ENCODE measurements at regions not wholly inside any gene's neighbourhood (a gene's known extent, or its start where the extent isn't known, plus 50 kb on each side); places are given as distances from the start of the nearest gene placed in this dataset.

- DNase-seq = no peak
These were observed 260.1 kb upstream of the HABP2 start for GRCh38 chr10:113292743-113293142.

DNA sequence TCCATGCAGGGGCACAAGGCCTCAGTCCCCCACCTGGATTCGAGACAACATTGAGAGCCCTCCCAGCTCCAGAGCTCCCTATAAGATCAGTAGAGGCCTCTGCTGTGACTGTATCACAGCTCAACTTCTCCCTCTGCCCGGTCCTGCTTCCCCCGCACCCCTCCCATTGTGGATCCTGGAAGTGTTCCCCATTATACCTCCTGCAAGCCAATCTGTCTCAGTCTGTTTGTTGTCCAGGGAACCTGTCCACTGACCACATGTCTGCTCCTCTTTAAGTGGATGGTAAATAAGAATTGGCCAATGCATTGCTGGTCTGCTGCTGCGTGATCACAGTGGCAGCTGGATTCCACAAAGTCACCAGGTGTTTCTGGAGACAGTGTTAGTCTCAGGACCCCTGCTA, 259.7 kb upstream of the HABP2 start:
- DNase-seq = no peak

GRCh38 chr10:113294868-113295267, 258.0 kb upstream of the HABP2 start:
- DNase-seq = no peak

- peak; percentile 81 for DNase-seq
These were observed 255.6 kb upstream of the HABP2 start for GRCh38 chr10:113297226-113297625.

- DNase-seq = no peak
These were observed 254.2 kb upstream of the HABP2 start for GRCh38 chr10:113298616-113299015.

DNA sequence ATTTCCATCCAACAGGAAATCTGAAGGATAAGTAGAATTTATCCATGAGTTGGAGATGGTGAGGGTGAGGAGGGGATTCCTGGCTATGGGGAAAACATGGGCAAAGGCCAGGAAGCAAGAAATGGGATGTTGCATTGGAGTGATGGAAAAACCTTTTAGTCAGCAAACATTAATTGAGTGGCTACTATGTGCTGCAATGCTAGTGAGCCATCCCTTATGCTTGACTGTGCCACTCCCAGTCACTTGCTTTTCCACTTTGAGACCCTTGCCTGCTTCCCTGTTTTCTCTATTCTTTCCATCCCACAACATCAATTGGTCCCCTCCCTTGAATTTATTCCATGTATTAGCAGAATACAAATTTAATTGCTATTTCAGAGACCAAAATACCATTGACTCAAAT, 252.7 kb upstream of the HABP2 start:
- no peak for DNase-seq

- DNase-seq = no peak
These were observed 252.2 kb upstream of the HABP2 start for GRCh38 chr10:113300617-113301016.

GRCh38 chr10:113301342-113301984, 251.4 kb upstream of the HABP2 start:
- DNase-seq = no peak

- no peak for DNase-seq
These were observed 250.8 kb upstream of the HABP2 start for GRCh38 chr10:113302062-113302461.

DNA sequence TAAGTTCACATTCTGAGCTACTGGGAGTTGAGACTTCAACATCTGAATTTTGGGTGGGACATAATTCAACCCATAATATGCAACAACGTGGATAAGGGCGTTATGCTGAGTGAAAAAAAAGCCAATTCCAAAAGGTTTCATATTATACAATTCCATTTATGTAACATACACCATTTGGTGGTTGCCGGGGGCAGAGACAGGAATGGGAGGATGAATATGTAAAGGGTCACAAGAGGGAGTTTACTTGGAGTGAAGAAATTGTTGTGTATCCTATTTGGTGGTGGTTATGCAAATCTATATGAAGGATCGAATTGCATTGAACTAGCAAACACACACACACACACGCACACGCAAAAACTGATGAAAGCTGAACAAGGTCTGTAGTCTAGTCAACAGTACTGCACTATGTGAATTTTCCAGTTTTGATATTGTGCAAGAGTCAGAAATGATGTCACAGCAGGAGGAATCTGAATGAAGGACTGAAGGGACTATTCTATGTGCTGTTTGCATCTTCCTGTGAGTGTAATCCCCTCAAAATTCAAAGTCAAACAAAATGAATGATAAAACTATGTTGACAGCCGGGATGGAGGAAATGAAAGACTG, 249.2 kb upstream of the HABP2 start:
- peak; percentile 73 for DNase-seq

DNA sequence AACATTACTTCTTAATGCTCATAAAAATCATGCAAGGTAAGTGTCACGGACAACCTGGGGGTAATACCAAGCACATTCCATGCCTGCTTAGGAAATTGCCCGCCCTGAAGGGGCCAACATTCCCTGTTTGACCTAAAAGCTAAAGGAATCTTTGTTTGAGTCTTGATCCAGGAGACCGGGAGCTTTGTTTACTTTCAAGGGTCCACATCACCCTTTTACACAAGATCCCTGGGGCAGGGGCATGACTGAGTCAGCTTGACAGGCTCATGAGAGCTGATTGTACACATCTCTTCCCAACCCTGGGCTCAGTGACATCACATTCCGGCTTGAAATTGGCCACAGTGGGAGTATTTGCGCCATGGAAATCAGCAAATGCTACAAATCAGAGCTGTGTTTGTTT, 248.1 kb upstream of the HABP2 start:
- DNase-seq = no peak

- peak; percentile 65 for DNase-seq
These were observed 247.0 kb upstream of the HABP2 start for GRCh38 chr10:113305871-113306270.

DNA sequence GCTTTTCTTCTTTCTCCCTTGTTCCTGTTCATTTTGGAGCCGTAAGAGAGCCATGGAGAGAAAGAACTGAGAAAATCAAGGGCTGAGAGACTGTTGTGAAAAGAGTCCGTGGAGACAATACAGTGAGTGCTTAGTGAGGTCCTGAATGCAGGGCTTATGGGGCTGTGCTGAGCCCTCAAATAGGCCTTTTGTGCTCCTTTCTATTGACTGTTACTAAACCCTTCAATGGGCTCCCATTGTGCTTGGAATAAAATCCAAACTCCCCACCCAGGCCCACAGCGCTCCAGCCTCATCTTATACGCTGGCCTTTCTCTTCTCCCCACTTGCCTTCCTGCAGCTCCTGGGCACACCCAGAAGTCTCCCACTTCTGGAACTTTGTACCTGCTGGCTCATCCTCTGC, 243.1 kb upstream of the HABP2 start:
- DNase-seq = no peak

GRCh38 chr10:113310347-113310746, 242.5 kb upstream of the HABP2 start:
- no peak for DNase-seq

DNA sequence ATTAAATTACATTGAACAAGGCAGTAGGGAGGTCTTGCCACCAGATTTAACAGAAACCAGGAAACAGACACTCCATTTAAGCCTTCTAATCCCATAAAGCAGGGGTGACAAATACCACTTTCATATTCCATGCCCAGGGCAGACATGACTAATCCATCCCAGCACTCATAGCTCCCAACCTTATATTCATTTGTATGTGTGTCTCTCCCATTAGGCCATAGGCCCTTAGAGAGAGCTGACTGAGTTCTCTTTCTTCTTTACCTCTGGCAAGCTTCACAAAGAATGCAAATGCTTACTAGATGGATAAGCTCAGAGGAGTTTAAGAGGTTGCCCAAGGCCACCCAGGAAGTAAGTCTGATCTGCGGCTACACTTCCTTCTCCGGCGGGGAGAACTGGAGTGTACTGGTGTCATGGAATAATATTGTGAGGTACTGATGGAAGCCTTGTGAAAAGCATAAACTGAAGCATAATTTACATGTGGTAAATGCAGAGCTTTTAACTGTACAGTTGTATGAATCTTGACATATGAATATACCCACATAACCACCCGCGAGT, 239.7 kb upstream of the HABP2 start:
- no peak for DNase-seq

DNA sequence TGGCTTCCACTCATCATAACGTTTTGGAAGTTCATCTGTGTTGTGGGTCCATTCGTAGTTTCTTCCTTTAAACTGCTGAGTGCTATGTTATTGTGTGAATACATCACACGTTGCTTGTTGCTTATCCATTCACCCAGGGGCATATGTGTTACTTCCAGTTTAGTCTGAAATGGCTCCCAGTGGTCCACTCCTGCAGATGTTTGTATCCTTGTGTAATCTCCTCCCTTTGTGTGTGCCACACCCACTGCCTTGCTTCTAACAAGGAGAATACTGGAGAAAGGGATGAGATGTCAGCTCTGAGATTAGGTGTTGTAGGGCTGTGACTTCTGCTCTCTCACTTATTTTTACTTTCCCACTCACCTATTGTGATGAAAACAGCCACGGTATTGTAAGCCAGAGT, 239.1 kb upstream of the HABP2 start:
- no peak for DNase-seq

DNA sequence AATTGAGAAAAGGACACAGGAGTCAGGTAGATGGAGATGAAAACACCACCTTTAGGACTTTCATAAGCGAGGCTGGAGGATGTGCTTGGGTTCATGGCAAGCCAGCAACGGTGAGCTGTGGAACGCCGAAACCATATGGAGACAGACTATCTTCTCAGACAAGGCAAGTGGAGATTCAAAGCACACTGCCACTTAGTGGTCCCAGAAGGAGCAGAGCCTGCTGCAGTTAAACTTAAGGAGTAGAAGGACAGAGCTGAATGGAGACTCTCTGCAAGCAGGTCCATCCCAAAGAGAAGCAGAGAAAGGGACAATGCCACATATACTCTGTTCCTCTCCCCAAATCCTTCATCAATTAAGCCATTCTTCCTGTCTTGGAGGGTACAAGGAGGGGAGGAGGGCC, 236.3 kb upstream of the HABP2 start:
- no peak for DNase-seq

DNA sequence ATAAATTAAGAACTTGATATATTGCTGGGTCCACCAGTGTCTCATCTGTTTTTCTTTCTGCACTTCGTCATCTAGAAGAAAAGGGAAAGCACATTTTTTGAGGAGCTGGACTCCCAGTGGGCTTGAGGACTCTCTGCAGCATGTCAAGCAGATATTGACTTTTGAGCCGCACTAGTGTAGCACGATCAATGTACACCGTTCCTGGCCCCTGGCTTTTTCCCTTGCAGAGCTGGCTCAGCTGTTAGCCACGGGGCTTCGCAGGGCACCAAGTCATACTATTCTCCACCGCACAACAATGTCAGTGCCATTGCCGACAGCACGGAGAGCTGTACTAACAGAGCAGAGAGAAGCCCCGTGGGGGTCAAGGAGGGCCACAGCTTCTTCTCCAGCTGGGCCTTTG, 235.4 kb upstream of the HABP2 start:
- no peak for DNase-seq

DNA sequence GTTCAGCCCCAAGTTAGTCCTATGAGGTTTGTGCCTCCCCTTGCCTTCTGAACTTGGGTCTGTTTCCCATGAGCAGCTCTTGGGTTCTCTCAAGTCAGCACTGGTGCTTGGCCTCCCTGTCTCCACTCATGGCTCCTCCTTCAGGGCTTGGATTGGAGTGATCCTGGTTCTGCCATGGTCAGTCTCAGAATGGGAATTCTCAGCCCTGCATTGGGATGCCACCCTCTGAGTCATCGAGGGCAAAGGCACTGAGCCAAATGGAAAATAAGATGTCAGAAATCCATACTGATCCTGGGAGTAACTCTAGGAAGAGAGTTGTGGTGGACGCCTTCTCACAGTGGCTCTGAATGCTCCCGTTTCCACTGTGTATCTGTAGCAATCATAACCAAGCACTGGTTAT, 233.4 kb upstream of the HABP2 start:
- no peak for DNase-seq

GRCh38 chr10:113320211-113320610, 232.6 kb upstream of the HABP2 start:
- no peak for DNase-seq

GRCh38 chr10:113320987-113321386, 231.9 kb upstream of the HABP2 start:
- DNase-seq = no peak

GRCh38 chr10:113322843-113323242, 230.0 kb upstream of the HABP2 start:
- DNase-seq = no peak

DNA sequence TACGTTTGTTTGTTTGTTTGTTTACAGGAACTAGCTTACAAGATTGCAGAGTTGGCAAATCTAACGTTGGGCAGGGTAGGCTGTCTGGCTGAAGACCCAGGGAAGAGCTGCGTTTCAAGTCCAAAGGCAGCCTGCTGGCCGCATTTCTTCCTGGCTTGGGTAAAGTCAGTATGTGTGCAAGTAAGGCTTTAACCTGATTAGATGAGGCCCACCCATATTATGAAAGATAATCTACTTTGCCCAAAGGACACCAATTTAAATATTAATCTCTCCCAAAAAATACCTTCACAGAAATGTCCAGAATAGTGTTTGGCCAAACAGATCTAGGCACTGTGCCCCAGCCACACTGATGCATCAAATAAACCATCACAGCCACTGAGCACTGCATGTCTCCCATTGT, 228.9 kb upstream of the HABP2 start:
- no peak for DNase-seq

DNA sequence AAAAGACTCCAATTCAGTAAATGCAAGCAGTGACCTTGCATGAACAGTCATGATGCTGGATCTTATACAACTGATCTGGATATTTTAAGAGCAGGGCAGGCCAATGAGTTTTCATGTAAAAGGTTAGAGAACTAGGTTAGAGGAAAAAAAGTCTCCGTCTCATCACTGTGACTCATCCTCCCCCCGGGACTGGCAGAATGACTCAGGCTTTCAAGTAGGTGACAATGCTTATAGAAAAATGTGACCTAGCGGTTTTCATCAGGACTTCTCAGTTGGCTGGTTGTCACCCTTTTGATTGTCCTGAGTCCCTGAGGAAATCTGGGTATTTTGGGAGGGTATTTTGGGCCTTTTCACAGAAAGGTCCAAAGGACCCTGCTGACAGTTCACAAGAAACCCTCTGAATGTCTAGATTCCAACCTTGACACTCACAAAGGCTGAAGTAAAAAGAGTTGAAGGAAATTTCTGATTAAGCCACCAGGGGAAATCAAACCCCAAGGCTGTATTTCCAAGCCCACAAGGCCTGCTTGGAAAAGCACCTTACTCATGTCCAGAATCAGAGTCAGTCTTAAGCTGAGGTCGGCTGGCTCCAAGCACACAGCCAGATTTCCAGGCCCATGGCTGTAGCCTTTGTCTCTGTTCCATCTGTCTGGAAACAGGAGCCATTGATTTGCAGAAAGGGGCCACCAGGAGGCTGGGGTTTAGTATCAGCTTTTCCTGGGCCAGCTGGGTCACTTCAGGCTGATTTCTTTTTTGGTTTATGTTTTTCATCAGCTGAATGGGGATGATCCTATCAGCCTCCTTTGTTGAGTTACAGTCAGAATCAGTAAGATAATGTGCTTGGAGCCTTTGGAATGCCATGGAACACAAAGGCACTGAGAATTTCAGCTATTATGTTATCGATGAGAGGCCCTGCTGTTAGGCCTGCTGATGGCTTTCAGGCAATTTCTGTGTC, 226.4 kb upstream of the HABP2 start:
- peak; percentile 95 for DNase-seq

All from fibroblast of skin of right quadriceps (primary cell).